Gastrocnemius medialis (tissue), 4 donors: ENCODE measurements at regions not wholly inside any gene's neighbourhood (a gene's known extent, or its start where the extent isn't known, plus 50 kb on each side); places are given as distances from the start of the nearest gene placed in this dataset.

Experiments used
- POLR2A ChIP-seq, 2 donors: fragments of 450-650 bp; IDR thresholded peaks; one replicate each; pipeline ENCODE4 v1.6.1; 2017; ENCODE audit warnings: antibody characterized with exemption in 2 of 2, mild to moderate bottlenecking in 2 of 2, moderate library complexity in 2 of 2
- TF ChIP-seq, protein P1 (sequence below), 5 experiments: fragments of 450-650 bp in 3 of 5; fragments of 200-600 bp in 2 of 5; sonication (generic) in 2 of 5; IDR thresholded peaks in 4 of 5; conservative IDR thresholded peaks in 1 of 5; 1 replicate in 4 of 5; 2 replicates in 1 of 5; pipeline ENCODE4 v1.5.1; 2016 to 2019; ENCODE audit warnings: antibody characterized with exemption in 5 of 5, mild to moderate bottlenecking in 3 of 5, moderate library complexity in 3 of 5

DNA sequence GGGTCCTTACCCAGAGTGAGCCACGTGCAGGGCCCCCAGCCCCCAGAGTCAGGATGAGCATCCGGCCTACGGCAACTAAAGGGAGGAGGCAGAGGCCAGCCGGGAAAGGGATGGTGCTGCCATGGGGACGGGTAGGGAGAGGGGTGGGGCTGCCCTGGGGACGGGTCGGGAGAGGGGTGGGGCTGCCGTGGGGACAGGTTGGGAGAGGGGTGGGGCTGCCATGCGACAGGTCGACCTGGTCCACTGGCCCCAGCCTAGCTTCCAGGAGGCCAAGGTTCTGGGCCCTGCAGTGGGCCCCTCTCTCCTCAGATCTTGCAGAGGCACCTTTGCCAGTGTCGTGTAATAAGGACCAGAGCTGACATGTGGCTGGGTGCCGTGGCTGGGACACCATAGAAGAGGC is 187.7 kb downstream of the BRD1 start:
- TF ChIP-seq, protein P1, sequence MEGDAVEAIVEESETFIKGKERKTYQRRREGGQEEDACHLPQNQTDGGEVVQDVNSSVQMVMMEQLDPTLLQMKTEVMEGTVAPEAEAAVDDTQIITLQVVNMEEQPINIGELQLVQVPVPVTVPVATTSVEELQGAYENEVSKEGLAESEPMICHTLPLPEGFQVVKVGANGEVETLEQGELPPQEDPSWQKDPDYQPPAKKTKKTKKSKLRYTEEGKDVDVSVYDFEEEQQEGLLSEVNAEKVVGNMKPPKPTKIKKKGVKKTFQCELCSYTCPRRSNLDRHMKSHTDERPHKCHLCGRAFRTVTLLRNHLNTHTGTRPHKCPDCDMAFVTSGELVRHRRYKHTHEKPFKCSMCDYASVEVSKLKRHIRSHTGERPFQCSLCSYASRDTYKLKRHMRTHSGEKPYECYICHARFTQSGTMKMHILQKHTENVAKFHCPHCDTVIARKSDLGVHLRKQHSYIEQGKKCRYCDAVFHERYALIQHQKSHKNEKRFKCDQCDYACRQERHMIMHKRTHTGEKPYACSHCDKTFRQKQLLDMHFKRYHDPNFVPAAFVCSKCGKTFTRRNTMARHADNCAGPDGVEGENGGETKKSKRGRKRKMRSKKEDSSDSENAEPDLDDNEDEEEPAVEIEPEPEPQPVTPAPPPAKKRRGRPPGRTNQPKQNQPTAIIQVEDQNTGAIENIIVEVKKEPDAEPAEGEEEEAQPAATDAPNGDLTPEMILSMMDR (IDR thresholded peaks at IDR 0.05 in 4 of 5, conservative IDR thresholded peaks at IDR 0.05 in 1 of 5), result no peak
- TF ChIP-seq POLR2A (IDR thresholded peaks at IDR 0.05), result no peak
